K562 (cell line): ENCODE measurements at regions not wholly inside any gene's neighbourhood (a gene's known extent, or its start where the extent isn't known, plus 50 kb on each side); places are given as distances from the start of the nearest gene placed in this dataset.

ENCODE experiments used
- ATAC-seq: fragments of 200-7000 bp; cut with Tn5 transposase; 3 replicates; pipeline ENCODE4 v1.9.1; 2020; ENCODE audit warnings: moderate library complexity
- BruUV-seq: library from RNA; stranded (reverse); fragments of 400-500 nt; replicated peaks from 2 replicates; lab custom pipeline; 2021; lab: Mats Ljungman, UMichigan
- CTCF ChIA-PET: fragments of 300-600 bp; formaldehyde crosslinking; extraction: SDS; loops from one replicate; lab custom pipeline; 2021; ENCODE audit warnings: low intra/inter-chr PET ratio; lab: Yijun Ruan, JAX
- POLR2A ChIA-PET: fragments of 300-600, 350-650 bp; sonication (Branson Sonifier 250); formaldehyde crosslinking; extraction: SDS; loops from one replicate; lab custom pipeline; 2021; ENCODE audit warnings: antibody characterized with exemption, inconsistent platforms; lab: Yijun Ruan, JAX
- DNase-seq, 4 experiments: peaks; one replicate each; pipeline versions ENCODE4 v3.0.0 to v3.0.0-alpha.2; 2011 to 2018; ENCODE audit warnings: low spot score in 3 of 4, mixed read lengths in 3 of 4; ENCODE audit errors: extremely low read depth in 1 of 4
- FAIRE-seq: peaks from 2 replicates; lab custom pipeline; 2011; peaks lifted over from hg19 to GRCh38; lab: Jason Lieb, UNC
- H2AFZ ChIP-seq: 2 replicates; pipeline ENCODE4 v1.6.0; 2011; ENCODE audit warnings: low read depth, low read length, control low read depth, inconsistent platforms
- H3K27ac ChIP-seq: fragments of 200-600 bp; 3 replicates; pipeline ENCODE4 v1.8.0; 2011; ENCODE audit warnings: low read depth, mild to moderate bottlenecking, control low read depth, inconsistent platforms, low read length, moderate library complexity, mixed read lengths; ENCODE audit errors: extremely low read depth
- H3K27me3 ChIP-seq, 2 experiments: fragments of 300-600 bp in 1 of 2; 2 replicates in 1 of 2; 3 replicates in 1 of 2; pipeline versions ENCODE4 v1.6.0 to v1.8.0; 2011; ENCODE audit warnings: inconsistent platforms in 2 of 2, low read length in 2 of 2, mild to moderate bottlenecking in 1 of 2, mixed read lengths in 1 of 2, moderate library complexity in 1 of 2; ENCODE audit not compliant: control insufficient read depth in 2 of 2, insufficient read depth in 2 of 2
- H3K36me3 ChIP-seq: fragments of 300-600 bp; 3 replicates; pipeline ENCODE4 v1.8.0; 2011; ENCODE audit warnings: mild to moderate bottlenecking, low read length, inconsistent platforms; ENCODE audit not compliant: control insufficient read depth, insufficient read depth
- H3K4me1 ChIP-seq, 2 experiments: fragments of 200-600 bp in 1 of 2; replicated peaks in 1 of 2; 2 replicates in 1 of 2; 3 replicates in 1 of 2; pipeline versions ENCODE4 v1.5.1 to v1.8.0; 2011; ENCODE audit warnings: inconsistent platforms in 2 of 2, low read length in 2 of 2, mild to moderate bottlenecking in 1 of 2, mixed read lengths in 1 of 2, moderate library complexity in 1 of 2; ENCODE audit not compliant: control insufficient read depth in 2 of 2, insufficient read depth in 2 of 2
- H3K4me2 ChIP-seq: 2 replicates; pipeline ENCODE4 v1.6.1; 2011; ENCODE audit warnings: low read length, control low read depth, inconsistent platforms, mixed read lengths; ENCODE audit not compliant: insufficient read depth
- H3K4me3 ChIP-seq: fragments of 200-600 bp; sonication (generic), shearing (Covaris generic); 2 replicates; pipeline ENCODE4 v1.5.1; 2016; ENCODE audit warnings: control low read depth, inconsistent platforms
- H3K79me2 ChIP-seq: fragments of 200-600 bp; 3 replicates; pipeline ENCODE4 v1.8.0; 2011; ENCODE audit warnings: low read length, inconsistent platforms; ENCODE audit not compliant: control insufficient read depth, insufficient read depth
- H3K9ac ChIP-seq, 2 experiments: 2 replicates each; pipeline versions ENCODE4 v1.6.0 to v1.6.1; 2011; ENCODE audit warnings: low read depth in 2 of 2, low read length in 2 of 2, control low read depth in 1 of 2, inconsistent platforms in 1 of 2, mild to moderate bottlenecking in 1 of 2, mixed read lengths in 1 of 2; ENCODE audit not compliant: insufficient read depth in 1 of 2
- H3K9me1 ChIP-seq: one replicate; pipeline ENCODE4 v1.6.0; 2011; ENCODE audit warnings: inconsistent platforms, mild to moderate bottlenecking, low read length, moderate library complexity; ENCODE audit not compliant: control insufficient read depth, insufficient read depth
- H3K9me3 ChIP-seq: replicated peaks from 2 replicates; pipeline ENCODE4 v1.5.1; 2011; ENCODE audit warnings: low read depth, low read length, inconsistent platforms; ENCODE audit not compliant: control insufficient read depth, insufficient read depth
- H4K20me1 ChIP-seq: replicated peaks from 2 replicates; pipeline ENCODE4 v1.6.1; 2011; ENCODE audit warnings: low read length, inconsistent platforms, mixed read lengths; ENCODE audit not compliant: control insufficient read depth, insufficient read depth
- BRD9 ChIP-seq: fragments of 450-650 bp; IDR thresholded peaks from 2 replicates; pipeline ENCODE4 v1.6.1; 2018; ENCODE audit warnings: low read depth; ENCODE audit not compliant: partially characterized antibody
- ETV1 ChIP-seq: fragments of 450-650 bp; conservative IDR thresholded peaks from 2 replicates; pipeline ENCODE4 v1.6.1; 2016; ENCODE audit warnings: missing genetic modification characterization, control low read depth, low read depth, missing compliant biosample characterization
- MTA3 ChIP-seq: fragments of 450-650 bp; formaldehyde crosslinking; IDR thresholded peaks from 2 replicates; pipeline ENCODE4 v1.6.1; 2017; ENCODE audit warnings: mild to moderate bottlenecking, borderline replicate concordance
- ZNF695 ChIP-seq: fragments of 450-650 bp; formaldehyde crosslinking; IDR thresholded peaks from 2 replicates; pipeline ENCODE4 v1.4.0; 2020; ENCODE audit warnings: mild to moderate bottlenecking, moderate library complexity
- ZNF707 ChIP-seq: fragments of 250-450 bp; sonication (Bioruptor Pico); conservative IDR thresholded peaks from 2 replicates; pipeline ENCODE4 v1.8.0; 2022; ENCODE audit warnings: inconsistent platforms, mild to moderate bottlenecking, moderate library complexity
- WGBS: fragments of 100-300 bp; shearing (Covaris generic); methylation state at CpG from one replicate; pipeline ENCODE4 v1.1.6; 2016; ENCODE audit warnings: low coverage, mixed read lengths; ENCODE audit not compliant: insufficient coverage; ENCODE audit errors: missing lambda C conversion rate; 5-methylcytosine and 5-hydroxymethylcytosine counted together
- in situ Hi-C: fragments of 300-500 bp; cut with MboI; formaldehyde crosslinking; loops from 4 replicates; pipeline ENCODE4 v1.15.0; 2018; ENCODE audit warnings: inconsistent platforms, mixed read lengths
- intact Hi-C: fragments of 100-400 bp; cut with micrococcal nuclease; formaldehyde crosslinking; loops from 2 replicates; pipeline ENCODE4 v1.14.2; 2022
- TF ChIP-seq, protein P1 (sequence below): sonication (generic); formaldehyde crosslinking; IDR thresholded peaks from 2 replicates; pipeline ENCODE4 v1.8.0; 2022; ENCODE audit warnings: mild to moderate bottlenecking, missing genetic modification reagents

- 0% methylated on average over 4 of the region's 4 CpGs for WGBS
- Histone ChIP-seq H3K9me3 (no peaks in the 10 kb centered on the region), H3K4me2 (no peak overlapping the region)
Measured at GRCh38 chr13:106326751-106327150, 208.7 kb downstream of the EFNB2 start.

GRCh38 chr13:106324444-106324843 is 211.0 kb downstream of the EFNB2 start:
- H3K9me1 ChIP-seq = no peaks in the 10 kb centered on the region
- no peak overlapping the region for H3K4me3 ChIP-seq
- intact Hi-C loops (no loop called here), in situ Hi-C loops (no loop called here)
- DNase-seq (no peak), ATAC-seq (no peak), FAIRE-seq (no peak)
- H3K27me3 ChIP-seq = no peaks in the 10 kb centered on the region
- H3K79me2 ChIP-seq = no peaks in the 10 kb centered on the region
- no TSS peak for BruUV-seq
- no peak overlapping the region for H3K9ac ChIP-seq
- WGBS = 0% methylated on average over 5 of the region's 5 CpGs
- ChIA-PET CTCF (no interaction called here), POLR2A (interaction anchor here (0.8 kb wide), 1 partner anchor 22 kb away, joined by 4 read pairs; no protein-coding TSS in a partner anchor)
- H2AFZ ChIP-seq = no peak overlapping the region
- no peak overlapping the region for H3K4me2 ChIP-seq
- H3K27ac ChIP-seq = no peak overlapping the region
- no peaks in the 10 kb centered on the region for H3K9me3 ChIP-seq
- no peaks in the 10 kb centered on the region for H3K4me1 ChIP-seq
- H3K36me3 ChIP-seq = no peaks in the 10 kb centered on the region
- H4K20me1 ChIP-seq = no peaks in the 10 kb centered on the region
- TF ChIP-seq BRD9 (no peak), MTA3 (no peak), ZNF707 (CRISPR knock-in tag) (no peak), ZNF695 (no peak)
- TF ChIP-seq, protein P1, sequence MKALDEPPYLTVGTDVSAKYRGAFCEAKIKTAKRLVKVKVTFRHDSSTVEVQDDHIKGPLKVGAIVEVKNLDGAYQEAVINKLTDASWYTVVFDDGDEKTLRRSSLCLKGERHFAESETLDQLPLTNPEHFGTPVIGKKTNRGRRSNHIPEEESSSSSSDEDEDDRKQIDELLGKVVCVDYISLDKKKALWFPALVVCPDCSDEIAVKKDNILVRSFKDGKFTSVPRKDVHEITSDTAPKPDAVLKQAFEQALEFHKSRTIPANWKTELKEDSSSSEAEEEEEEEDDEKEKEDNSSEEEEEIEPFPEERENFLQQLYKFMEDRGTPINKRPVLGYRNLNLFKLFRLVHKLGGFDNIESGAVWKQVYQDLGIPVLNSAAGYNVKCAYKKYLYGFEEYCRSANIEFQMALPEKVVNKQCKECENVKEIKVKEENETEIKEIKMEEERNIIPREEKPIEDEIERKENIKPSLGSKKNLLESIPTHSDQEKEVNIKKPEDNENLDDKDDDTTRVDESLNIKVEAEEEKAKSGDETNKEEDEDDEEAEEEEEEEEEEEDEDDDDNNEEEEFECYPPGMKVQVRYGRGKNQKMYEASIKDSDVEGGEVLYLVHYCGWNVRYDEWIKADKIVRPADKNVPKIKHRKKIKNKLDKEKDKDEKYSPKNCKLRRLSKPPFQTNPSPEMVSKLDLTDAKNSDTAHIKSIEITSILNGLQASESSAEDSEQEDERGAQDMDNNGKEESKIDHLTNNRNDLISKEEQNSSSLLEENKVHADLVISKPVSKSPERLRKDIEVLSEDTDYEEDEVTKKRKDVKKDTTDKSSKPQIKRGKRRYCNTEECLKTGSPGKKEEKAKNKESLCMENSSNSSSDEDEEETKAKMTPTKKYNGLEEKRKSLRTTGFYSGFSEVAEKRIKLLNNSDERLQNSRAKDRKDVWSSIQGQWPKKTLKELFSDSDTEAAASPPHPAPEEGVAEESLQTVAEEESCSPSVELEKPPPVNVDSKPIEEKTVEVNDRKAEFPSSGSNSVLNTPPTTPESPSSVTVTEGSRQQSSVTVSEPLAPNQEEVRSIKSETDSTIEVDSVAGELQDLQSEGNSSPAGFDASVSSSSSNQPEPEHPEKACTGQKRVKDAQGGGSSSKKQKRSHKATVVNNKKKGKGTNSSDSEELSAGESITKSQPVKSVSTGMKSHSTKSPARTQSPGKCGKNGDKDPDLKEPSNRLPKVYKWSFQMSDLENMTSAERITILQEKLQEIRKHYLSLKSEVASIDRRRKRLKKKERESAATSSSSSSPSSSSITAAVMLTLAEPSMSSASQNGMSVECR (CRISPR knock-in tag) = no peak

More at GRCh38 chr13:106326751-106327150, 208.7 kb downstream of the EFNB2 start:
- no peak for FAIRE-seq
- H4K20me1 ChIP-seq = no peaks in the 10 kb centered on the region
- H3K36me3 ChIP-seq = no peaks in the 10 kb centered on the region
- H3K27me3 ChIP-seq = no peaks in the 10 kb centered on the region
- H3K79me2 ChIP-seq = no peaks in the 10 kb centered on the region
- no peak for DNase-seq
- ChIA-PET CTCF (no interaction called here), POLR2A (no interaction called here)
- no peak for TF ChIP-seq ETV1 (tag)
- no peak for ATAC-seq
- H3K9ac ChIP-seq = no peak overlapping the region
- no peak overlapping the region for H3K27ac ChIP-seq
- H3K9me1 ChIP-seq = no peaks in the 10 kb centered on the region
- intact Hi-C loops (no loop called here), in situ Hi-C loops (no loop called here)
- no TSS peak for BruUV-seq
- H3K4me3 ChIP-seq = no peak overlapping the region
- H3K4me1 ChIP-seq = no peaks in the 10 kb centered on the region
- H2AFZ ChIP-seq = no peak overlapping the region
